GM23338 (cell line): ENCODE measurements at regions not wholly inside any gene's neighbourhood (a gene's known extent, or its start where the extent isn't known, plus 50 kb on each side); places are given as distances from the start of the nearest gene placed in this dataset.

Source experiments
- ATAC-seq: fragments of 200-7000 bp; cut with Tn5 transposase; 3 replicates; pipeline ENCODE4 v1.9.1; 2020
- DNase-seq: peaks from one replicate; pipeline ENCODE4 v3.0.0-alpha.2; 2015; ENCODE audit warnings: low spot score
- H2AFZ ChIP-seq: fragments of 200-600 bp; sonication (generic); 2 replicates; pipeline ENCODE4 v1.8.0; 2016; ENCODE audit warnings: antibody characterized with exemption, mild to moderate bottlenecking, moderate library complexity
- H3F3A ChIP-seq: fragments of 200-600 bp; sonication (generic); replicated peaks from 2 replicates; pipeline ENCODE4 v1.8.0; 2017; ENCODE audit warnings: antibody characterized with exemption, mixed run types, low read depth
- H3K27ac ChIP-seq: fragments of 200-600 bp; sonication (generic); 2 replicates; pipeline ENCODE4 v1.6.1; 2016; ENCODE audit warnings: low read depth
- H3K27me3 ChIP-seq: fragments of 200-600 bp; sonication (generic); 2 replicates; pipeline ENCODE4 v1.8.0; 2016; ENCODE audit warnings: mild to moderate bottlenecking, mixed run types, moderate library complexity; ENCODE audit not compliant: insufficient read depth
- H3K36me3 ChIP-seq: fragments of 200-600 bp; sonication (generic); 2 replicates; pipeline ENCODE4 v1.8.0; 2016; ENCODE audit warnings: mild to moderate bottlenecking; ENCODE audit not compliant: insufficient read depth
- H3K4me1 ChIP-seq: fragments of 200-600 bp; sonication (generic); 2 replicates; pipeline ENCODE4 v1.8.0; 2016; ENCODE audit warnings: mild to moderate bottlenecking, moderate library complexity; ENCODE audit not compliant: insufficient read depth
- H3K4me2 ChIP-seq: fragments of 200-600 bp; sonication (generic); 2 replicates; pipeline ENCODE4 v1.7.1; 2017; ENCODE audit warnings: mixed run types
- H3K4me3 ChIP-seq: fragments of 200-600 bp; sonication (generic); 2 replicates; pipeline ENCODE4 v1.6.1; 2016; ENCODE audit warnings: mixed run types
- H3K79me2 ChIP-seq: fragments of 200-600 bp; sonication (generic); replicated peaks from 2 replicates; pipeline ENCODE4 v1.8.0; 2017; ENCODE audit warnings: mild to moderate bottlenecking; ENCODE audit not compliant: insufficient read depth
- H3K9me2 ChIP-seq: fragments of 200-600 bp; sonication (generic); 2 replicates; pipeline ENCODE4 v1.8.0; 2017; ENCODE audit not compliant: insufficient read depth
- H4K20me1 ChIP-seq: fragments of 200-600 bp; sonication (generic); replicated peaks from 2 replicates; pipeline ENCODE4 v1.8.0; 2017; ENCODE audit warnings: mild to moderate bottlenecking; ENCODE audit not compliant: insufficient read depth
- H3K27ac Mint-ChIP-seq: 2 replicates; pipeline ENCODE4 v1.8.0; 2020; ENCODE audit warnings: inconsistent platforms, mild to moderate bottlenecking, moderate library complexity, mixed read lengths
- H3K27me3 Mint-ChIP-seq: 3 replicates; pipeline ENCODE4 v1.8.0; 2022; ENCODE audit warnings: low read depth, mild to moderate bottlenecking, moderate library complexity, mixed read lengths, inconsistent platforms; ENCODE audit not compliant: insufficient read depth, poor library complexity
- H3K36me3 Mint-ChIP-seq: 3 replicates; pipeline ENCODE4 v1.8.0; 2021; ENCODE audit warnings: low read depth, mild to moderate bottlenecking, inconsistent platforms, moderate library complexity, mixed read lengths
- H3K4me1 Mint-ChIP-seq: 3 replicates; pipeline ENCODE4 v1.8.0; 2020; ENCODE audit warnings: mild to moderate bottlenecking, inconsistent platforms, mixed read lengths
- H3K4me3 Mint-ChIP-seq: 3 replicates; pipeline ENCODE4 v1.8.0; 2021; ENCODE audit warnings: moderate library complexity, mild to moderate bottlenecking, inconsistent platforms, mixed read lengths
- H3K9me3 Mint-ChIP-seq: 3 replicates; pipeline ENCODE4 v1.8.0; 2020; ENCODE audit warnings: moderate library complexity, mild to moderate bottlenecking, inconsistent platforms, mixed read lengths
- CREB1 ChIP-seq: fragments of 250-450 bp; sonication (Bioruptor Pico); IDR thresholded peaks from 2 replicates; pipeline ENCODE4 v1.5.0; 2020; ENCODE audit warnings: low read depth, mild to moderate bottlenecking, moderate library complexity
- EZH2 ChIP-seq: fragments of 200-600 bp; sonication (generic); IDR thresholded peaks from one replicate; pipeline ENCODE4 v1.8.0; 2017; ENCODE audit warnings: antibody characterized with exemption, mild to moderate bottlenecking, low read depth; ENCODE audit not compliant: unreplicated experiment
- EZH2phosphoT487 ChIP-seq: fragments of 200-600 bp; sonication (generic); IDR thresholded peaks from one replicate; pipeline ENCODE4 v1.8.1; 2018; ENCODE audit warnings: antibody characterized with exemption; ENCODE audit not compliant: unreplicated experiment
- JUNB ChIP-seq: IDR thresholded peaks from one replicate; pipeline ENCODE4 v1.6.1; 2016; ENCODE audit warnings: antibody characterized with exemption; ENCODE audit not compliant: unreplicated experiment
- NANOG ChIP-seq: IDR thresholded peaks from 2 replicates; pipeline ENCODE4 v1.6.1; 2016; ENCODE audit warnings: antibody characterized with exemption, borderline replicate concordance
- POLR2AphosphoS5 ChIP-seq: IDR thresholded peaks from 2 replicates; pipeline ENCODE4 v1.6.1; 2016; ENCODE audit warnings: antibody characterized with exemption, low read depth
- STAT1 ChIP-seq: IDR thresholded peaks from one replicate; pipeline ENCODE4 v1.6.1; 2016; ENCODE audit warnings: antibody characterized with exemption; ENCODE audit not compliant: unreplicated experiment
- ZNF114 ChIP-seq: fragments of 250-450 bp; sonication (Bioruptor Pico); IDR thresholded peaks from 2 replicates; pipeline ENCODE4 v1.5.0; 2020; ENCODE audit warnings: mild to moderate bottlenecking, moderate library complexity
- ZNF331 ChIP-seq: fragments of 250-450 bp; sonication (Bioruptor Pico); IDR thresholded peaks from 2 replicates; pipeline ENCODE4 v1.5.0; 2020; ENCODE audit warnings: low read depth, mild to moderate bottlenecking, moderate library complexity
- TF ChIP-seq, protein P1 (sequence below): IDR thresholded peaks from 2 replicates; pipeline ENCODE4 v1.6.1; 2016; ENCODE audit warnings: antibody characterized with exemption
- TF ChIP-seq, protein P2 (sequence below), 2 experiments: fragments of 200-600 bp in 1 of 2; sonication (generic) in 1 of 2; conservative IDR thresholded peaks; 2 replicates each; pipeline versions ENCODE4 v1.5.1 to v1.6.1; 2016 to 2017; ENCODE audit warnings: antibody characterized with exemption in 2 of 2, low read depth in 2 of 2, mild to moderate bottlenecking in 2 of 2, moderate library complexity in 1 of 2
- TF ChIP-seq, protein P3 (sequence below): fragments of 250-450 bp; sonication (Bioruptor Pico); IDR thresholded peaks from 2 replicates; pipeline ENCODE4 v1.5.0; 2020; ENCODE audit warnings: mild to moderate bottlenecking, moderate library complexity

- no peak overlapping the region for H3K27ac Mint-ChIP-seq
- H3K9me2 ChIP-seq = peaks cover 11% of the 10 kb centered on the region; the same call in 1 of the 2 replicates
- H3K4me3 ChIP-seq = no peak overlapping the region
- H3K4me3 Mint-ChIP-seq = no peak overlapping the region
- H3K4me2 ChIP-seq = no peak overlapping the region
- H3K4me1 ChIP-seq = peaks cover 16% of the 10 kb centered on the region
- peaks cover 15% of the 10 kb centered on the region; the same call in 2 of the 3 replicates for H3K9me3 Mint-ChIP-seq
- H3K27me3 ChIP-seq = no peaks in the 10 kb centered on the region
- DNase-seq = no peak
- no peaks in the 10 kb centered on the region for H3F3A ChIP-seq
- H4K20me1 ChIP-seq = no peaks in the 10 kb centered on the region
- H3K36me3 ChIP-seq = no peaks in the 10 kb centered on the region; the same call in 1 of the 2 replicates
- no peak for ATAC-seq
- peaks cover 9% of the 10 kb centered on the region; the same call in 1 of the 3 replicates for H3K36me3 Mint-ChIP-seq
- peaks cover 6% of the 10 kb centered on the region for H3K27me3 Mint-ChIP-seq
- TF ChIP-seq, protein P1, sequence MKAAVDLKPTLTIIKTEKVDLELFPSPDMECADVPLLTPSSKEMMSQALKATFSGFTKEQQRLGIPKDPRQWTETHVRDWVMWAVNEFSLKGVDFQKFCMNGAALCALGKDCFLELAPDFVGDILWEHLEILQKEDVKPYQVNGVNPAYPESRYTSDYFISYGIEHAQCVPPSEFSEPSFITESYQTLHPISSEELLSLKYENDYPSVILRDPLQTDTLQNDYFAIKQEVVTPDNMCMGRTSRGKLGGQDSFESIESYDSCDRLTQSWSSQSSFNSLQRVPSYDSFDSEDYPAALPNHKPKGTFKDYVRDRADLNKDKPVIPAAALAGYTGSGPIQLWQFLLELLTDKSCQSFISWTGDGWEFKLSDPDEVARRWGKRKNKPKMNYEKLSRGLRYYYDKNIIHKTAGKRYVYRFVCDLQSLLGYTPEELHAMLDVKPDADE = no peak
- no peak for TF ChIP-seq EZH2
- no peak overlapping the region for H3K27ac ChIP-seq
- H2AFZ ChIP-seq = no peak overlapping the region
- no peaks in the 10 kb centered on the region for H3K79me2 ChIP-seq
- peaks cover 17% of the 10 kb centered on the region for H3K4me1 Mint-ChIP-seq
These were observed 146.8 kb upstream of the B3GAT2 start for GRCh38 chr6:71103641-71104040.

- peaks cover 16% of the 10 kb centered on the region for H3K4me1 ChIP-seq
- no peak overlapping the region for H3K27ac Mint-ChIP-seq
- H3K36me3 ChIP-seq = no peaks in the 10 kb centered on the region; the same call in 1 of the 2 replicates
- no peaks in the 10 kb centered on the region for H3K36me3 Mint-ChIP-seq
- no peaks in the 10 kb centered on the region for H3F3A ChIP-seq
- H4K20me1 ChIP-seq = no peaks in the 10 kb centered on the region
- DNase-seq (no peak), ATAC-seq (no peak)
- no peaks in the 10 kb centered on the region for H3K9me3 Mint-ChIP-seq
- H3K4me3 Mint-ChIP-seq = no peak overlapping the region
- H3K79me2 ChIP-seq = no peaks in the 10 kb centered on the region
- H3K4me1 Mint-ChIP-seq = peaks cover 17% of the 10 kb centered on the region
- peak overlapping the region; percentile 45 for H2AFZ ChIP-seq
- no peak overlapping the region for H3K27ac ChIP-seq
- H3K27me3 Mint-ChIP-seq = peaks cover 6% of the 10 kb centered on the region
- no peaks in the 10 kb centered on the region for H3K27me3 ChIP-seq
- H3K4me2 ChIP-seq = peak overlapping the region; percentile 37
- no peak overlapping the region for H3K4me3 ChIP-seq
- peaks cover 11% of the 10 kb centered on the region for H3K9me2 ChIP-seq
- TF ChIP-seq ZNF331 (CRISPR knock-in tag) = no peak
- no peak for TF ChIP-seq EZH2
- no peak for TF ChIP-seq EZH2phosphoT487
- TF ChIP-seq, protein P2, sequence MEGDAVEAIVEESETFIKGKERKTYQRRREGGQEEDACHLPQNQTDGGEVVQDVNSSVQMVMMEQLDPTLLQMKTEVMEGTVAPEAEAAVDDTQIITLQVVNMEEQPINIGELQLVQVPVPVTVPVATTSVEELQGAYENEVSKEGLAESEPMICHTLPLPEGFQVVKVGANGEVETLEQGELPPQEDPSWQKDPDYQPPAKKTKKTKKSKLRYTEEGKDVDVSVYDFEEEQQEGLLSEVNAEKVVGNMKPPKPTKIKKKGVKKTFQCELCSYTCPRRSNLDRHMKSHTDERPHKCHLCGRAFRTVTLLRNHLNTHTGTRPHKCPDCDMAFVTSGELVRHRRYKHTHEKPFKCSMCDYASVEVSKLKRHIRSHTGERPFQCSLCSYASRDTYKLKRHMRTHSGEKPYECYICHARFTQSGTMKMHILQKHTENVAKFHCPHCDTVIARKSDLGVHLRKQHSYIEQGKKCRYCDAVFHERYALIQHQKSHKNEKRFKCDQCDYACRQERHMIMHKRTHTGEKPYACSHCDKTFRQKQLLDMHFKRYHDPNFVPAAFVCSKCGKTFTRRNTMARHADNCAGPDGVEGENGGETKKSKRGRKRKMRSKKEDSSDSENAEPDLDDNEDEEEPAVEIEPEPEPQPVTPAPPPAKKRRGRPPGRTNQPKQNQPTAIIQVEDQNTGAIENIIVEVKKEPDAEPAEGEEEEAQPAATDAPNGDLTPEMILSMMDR (conservative IDR thresholded peaks at IDR 0.05; ENCODE audit: low read depth in 2 of 2) = no peak
- TF ChIP-seq JUNB = no peak
- no peak for TF ChIP-seq NANOG
- TF ChIP-seq, protein P3, sequence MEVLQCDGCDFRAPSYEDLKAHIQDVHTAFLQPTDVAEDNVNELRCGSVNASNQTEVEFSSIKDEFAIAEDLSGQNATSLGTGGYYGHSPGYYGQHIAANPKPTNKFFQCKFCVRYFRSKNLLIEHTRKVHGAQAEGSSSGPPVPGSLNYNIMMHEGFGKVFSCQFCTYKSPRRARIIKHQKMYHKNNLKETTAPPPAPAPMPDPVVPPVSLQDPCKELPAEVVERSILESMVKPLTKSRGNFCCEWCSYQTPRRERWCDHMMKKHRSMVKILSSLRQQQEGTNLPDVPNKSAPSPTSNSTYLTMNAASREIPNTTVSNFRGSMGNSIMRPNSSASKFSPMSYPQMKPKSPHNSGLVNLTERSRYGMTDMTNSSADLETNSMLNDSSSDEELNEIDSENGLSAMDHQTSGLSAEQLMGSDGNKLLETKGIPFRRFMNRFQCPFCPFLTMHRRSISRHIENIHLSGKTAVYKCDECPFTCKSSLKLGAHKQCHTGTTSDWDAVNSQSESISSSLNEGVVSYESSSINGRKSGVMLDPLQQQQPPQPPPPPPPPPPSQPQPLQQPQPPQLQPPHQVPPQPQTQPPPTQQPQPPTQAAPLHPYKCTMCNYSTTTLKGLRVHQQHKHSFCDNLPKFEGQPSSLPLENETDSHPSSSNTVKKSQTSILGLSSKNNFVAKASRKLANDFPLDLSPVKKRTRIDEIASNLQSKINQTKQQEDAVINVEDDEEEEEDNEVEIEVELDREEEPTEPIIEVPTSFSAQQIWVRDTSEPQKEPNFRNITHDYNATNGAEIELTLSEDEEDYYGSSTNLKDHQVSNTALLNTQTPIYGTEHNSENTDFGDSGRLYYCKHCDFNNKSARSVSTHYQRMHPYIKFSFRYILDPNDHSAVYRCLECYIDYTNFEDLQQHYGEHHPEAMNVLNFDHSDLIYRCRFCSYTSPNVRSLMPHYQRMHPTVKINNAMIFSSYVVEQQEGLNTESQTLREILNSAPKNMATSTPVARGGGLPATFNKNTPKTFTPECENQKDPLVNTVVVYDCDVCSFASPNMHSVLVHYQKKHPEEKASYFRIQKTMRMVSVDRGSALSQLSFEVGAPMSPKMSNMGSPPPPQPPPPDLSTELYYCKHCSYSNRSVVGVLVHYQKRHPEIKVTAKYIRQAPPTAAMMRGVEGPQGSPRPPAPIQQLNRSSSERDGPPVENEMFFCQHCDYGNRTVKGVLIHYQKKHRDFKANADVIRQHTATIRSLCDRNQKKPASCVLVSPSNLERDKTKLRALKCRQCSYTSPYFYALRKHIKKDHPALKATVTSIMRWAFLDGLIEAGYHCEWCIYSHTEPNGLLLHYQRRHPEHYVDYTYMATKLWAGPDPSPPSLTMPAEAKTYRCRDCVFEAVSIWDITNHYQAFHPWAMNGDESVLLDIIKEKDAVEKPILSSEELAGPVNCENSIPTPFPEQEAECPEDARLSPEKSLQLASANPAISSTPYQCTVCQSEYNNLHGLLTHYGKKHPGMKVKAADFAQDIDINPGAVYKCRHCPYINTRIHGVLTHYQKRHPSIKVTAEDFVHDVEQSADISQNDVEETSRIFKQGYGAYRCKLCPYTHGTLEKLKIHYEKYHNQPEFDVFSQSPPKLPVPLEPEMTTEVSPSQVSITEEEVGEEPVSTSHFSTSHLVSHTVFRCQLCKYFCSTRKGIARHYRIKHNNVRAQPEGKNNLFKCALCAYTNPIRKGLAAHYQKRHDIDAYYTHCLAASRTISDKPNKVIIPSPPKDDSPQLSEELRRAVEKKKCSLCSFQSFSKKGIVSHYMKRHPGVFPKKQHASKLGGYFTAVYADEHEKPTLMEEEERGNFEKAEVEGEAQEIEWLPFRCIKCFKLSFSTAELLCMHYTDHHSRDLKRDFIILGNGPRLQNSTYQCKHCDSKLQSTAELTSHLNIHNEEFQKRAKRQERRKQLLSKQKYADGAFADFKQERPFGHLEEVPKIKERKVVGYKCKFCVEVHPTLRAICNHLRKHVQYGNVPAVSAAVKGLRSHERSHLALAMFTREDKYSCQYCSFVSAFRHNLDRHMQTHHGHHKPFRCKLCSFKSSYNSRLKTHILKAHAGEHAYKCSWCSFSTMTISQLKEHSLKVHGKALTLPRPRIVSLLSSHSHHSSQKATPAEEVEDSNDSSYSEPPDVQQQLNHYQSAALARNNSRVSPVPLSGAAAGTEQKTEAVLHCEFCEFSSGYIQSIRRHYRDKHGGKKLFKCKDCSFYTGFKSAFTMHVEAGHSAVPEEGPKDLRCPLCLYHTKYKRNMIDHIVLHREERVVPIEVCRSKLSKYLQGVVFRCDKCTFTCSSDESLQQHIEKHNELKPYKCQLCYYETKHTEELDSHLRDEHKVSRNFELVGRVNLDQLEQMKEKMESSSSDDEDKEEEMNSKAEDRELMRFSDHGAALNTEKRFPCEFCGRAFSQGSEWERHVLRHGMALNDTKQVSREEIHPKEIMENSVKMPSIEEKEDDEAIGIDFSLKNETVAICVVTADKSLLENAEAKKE (CRISPR knock-in tag) = no peak
- no peak for TF ChIP-seq POLR2AphosphoS5
- TF ChIP-seq STAT1 = no peak
- TF ChIP-seq ZNF114 = no peak
- TF ChIP-seq CREB1 = no peak
These were observed 149.4 kb upstream of the B3GAT2 start for GRCh38 chr6:71106276-71106675.
